ELR (cell line): ENCODE measurements at regions not wholly inside any gene's neighbourhood (a gene's known extent, or its start where the extent isn't known, plus 50 kb on each side); places are given as distances from the start of the nearest gene placed in this dataset.
A peak's percentile ranks its signal among the peaks of the same experiment; 100 is the strongest.

Source experiments
- DNase-seq: peaks from one replicate; pipeline ENCODE4 v3.0.0-alpha.2; 2015; ENCODE audit warnings: low read depth

DNA sequence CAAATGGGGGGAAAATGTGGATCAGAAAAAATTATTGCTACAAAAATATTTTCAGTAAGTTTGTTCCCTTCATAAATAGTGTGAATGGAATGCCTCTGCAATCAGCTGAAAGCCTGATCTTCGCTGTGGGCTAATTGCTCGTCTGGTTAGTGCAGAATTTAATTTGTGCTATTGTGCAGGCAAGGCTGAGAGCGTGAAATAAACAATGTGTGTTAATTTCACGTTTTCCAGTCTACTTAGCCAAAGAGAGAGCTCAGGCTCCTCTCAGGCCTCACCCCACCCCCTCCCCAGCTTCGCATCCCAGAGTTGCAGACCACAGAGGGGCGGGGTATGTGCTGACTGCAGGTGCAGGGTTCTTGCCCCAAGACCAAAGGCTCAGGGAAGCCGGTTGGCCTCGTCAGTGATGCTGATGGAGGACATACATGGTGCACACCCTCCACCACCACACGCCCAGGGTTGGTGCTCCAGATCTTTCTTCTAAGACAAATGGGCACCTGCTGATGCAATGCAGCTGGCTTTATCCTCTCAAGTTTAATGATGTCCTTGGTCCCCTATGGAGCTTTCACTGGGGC, 302.6 kb upstream of the SLC14A2 start:
- DNase-seq = no peak

DNA sequence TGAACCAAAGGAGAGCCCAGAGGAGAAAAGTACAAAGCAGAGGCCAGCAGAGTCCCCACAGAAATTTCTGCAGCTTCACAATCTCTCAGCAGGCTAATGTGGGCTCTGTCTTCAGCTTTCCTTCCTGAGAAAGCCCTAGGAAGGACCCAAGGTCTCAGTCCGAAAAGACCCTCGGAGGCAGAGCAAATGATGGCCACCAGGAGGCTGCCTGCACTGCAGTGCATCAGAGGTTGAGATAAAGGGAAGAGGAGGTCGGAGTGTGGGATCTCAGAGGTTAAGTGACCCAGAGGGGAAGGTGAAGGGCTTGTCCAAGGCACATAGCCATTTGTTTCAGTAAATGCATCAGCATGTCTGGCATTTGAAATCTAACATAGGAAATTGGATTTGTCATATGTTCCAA, 299.1 kb upstream of the SLC14A2 start:
- no peak for DNase-seq

GRCh38 chr18:45317948-45318640, 297.2 kb upstream of the SLC14A2 start:
- no peak for DNase-seq

- no peak for DNase-seq
These were observed 294.6 kb upstream of the SLC14A2 start for GRCh38 chr18:45320724-45321123.

- DNase-seq = no peak
These were observed 293.8 kb upstream of the SLC14A2 start for GRCh38 chr18:45321520-45321919.

- no peak for DNase-seq
These were observed 292.9 kb upstream of the SLC14A2 start for GRCh38 chr18:45322343-45322742.

DNA sequence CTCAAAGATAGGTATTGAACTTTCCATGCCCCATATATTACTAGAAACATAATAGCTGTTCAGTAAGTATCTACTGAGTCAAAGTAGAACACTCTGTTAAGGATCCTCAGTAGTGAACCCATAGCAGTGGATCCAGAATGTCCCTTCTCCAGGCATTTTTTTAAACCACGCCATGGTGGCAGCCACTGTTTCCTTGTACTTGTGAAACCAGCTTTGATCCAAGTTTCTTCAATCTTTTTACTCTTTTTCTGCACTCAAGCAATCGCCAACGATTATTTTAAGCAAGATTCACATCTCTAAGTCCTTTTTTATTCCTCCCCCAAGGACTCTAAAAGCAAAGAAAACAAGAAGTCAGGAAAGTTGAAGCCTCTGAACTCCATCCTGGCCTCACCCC, 291.2 kb upstream of the SLC14A2 start:
- DNase-seq = no peak

DNA sequence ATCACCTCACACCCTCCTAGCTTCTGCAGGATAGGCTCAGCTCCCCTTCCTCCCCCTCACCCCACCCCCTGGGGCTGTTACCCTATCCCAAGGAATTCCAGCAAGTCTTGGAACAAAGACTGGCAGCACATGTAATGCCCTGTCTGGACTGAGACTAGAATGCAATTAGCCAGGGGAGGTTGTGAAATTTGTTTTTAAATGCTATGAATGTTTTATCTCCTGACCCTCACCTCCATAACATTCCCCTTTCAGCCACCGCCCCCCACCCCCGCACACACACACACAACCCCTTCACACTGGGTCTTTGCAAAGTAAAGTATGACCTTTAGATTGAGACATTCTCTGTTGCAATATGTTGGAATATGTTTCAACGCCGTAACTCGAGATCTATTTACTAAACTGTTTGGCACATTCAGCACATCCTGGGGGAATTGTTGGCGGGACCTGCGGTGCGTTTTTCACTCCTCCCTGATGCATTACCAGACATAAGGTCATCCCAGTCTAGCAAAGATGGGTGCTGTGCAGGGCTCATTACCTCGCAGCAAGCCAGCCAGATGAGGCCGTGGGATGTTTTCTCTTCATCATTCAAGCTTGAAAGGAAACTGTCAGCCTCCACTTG, 290.7 kb upstream of the SLC14A2 start:
- no peak for DNase-seq

DNA sequence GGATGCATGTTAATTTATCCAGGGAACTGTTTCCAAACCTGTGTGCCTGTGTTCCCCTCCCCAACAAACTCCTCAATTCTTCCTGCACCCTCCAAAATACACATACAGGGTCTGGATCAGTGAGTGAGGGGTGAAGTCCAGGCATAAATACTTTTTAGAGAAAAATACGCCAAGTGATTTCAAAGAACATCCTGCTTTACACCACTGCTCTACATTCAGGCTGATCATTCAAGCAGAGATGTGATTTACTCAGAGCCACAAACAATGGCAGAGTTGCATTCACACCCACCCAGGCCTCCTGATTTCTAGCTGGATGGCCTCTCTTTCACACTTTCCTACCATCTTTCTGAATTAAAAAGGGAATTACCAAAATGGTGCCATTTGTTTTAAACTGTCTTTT, 289.5 kb upstream of the SLC14A2 start:
- DNase-seq = no peak

GRCh38 chr18:45326505-45326904, 288.8 kb upstream of the SLC14A2 start:
- no peak for DNase-seq

GRCh38 chr18:45328296-45328695, 287.0 kb upstream of the SLC14A2 start:
- no peak for DNase-seq

- no peak for DNase-seq
These were observed 286.5 kb upstream of the SLC14A2 start for GRCh38 chr18:45328811-45329210.

DNA sequence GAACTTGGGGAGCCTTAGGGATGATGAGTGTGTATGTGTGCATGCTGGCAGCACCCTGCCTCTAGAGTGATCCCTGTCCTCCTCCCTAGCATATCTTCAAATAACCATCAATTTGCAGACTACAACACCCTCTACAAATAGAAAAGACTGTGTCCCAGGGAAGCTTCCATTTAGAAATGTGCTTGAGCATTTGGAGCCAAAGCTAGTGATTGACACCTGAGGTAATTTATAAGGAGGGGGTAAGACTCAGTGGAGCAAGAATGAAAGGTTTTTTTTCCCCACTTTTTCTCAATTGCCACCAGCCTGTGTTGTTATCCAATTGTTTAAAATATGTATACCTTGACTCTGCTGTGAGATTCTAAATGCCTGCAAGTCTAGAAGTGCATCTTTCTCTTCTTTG, 286.0 kb upstream of the SLC14A2 start:
- DNase-seq = no peak

DNA sequence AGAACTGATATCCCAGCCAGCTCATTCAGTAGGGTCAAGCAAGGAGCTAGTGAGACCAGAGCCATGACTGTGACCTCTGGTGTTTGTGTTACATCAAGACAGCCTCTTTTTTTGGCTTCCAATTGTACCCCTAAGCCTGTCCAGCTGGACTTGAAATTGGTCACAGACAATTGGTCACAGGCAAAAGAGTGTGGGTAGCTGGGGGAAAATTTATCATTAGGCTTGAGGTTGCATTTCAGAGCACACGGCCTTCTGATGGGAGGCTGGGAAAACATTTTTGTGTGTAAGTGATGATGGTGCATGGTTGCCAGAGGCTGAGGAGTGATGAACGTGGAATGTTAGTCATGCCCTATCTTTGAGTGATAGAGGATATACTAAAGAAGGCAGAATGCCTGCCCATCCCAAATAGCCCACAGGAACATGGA, 285.1 kb upstream of the SLC14A2 start:
- no peak for DNase-seq

- DNase-seq = no peak
These were observed 282.4 kb upstream of the SLC14A2 start for GRCh38 chr18:45332871-45333270.

DNA sequence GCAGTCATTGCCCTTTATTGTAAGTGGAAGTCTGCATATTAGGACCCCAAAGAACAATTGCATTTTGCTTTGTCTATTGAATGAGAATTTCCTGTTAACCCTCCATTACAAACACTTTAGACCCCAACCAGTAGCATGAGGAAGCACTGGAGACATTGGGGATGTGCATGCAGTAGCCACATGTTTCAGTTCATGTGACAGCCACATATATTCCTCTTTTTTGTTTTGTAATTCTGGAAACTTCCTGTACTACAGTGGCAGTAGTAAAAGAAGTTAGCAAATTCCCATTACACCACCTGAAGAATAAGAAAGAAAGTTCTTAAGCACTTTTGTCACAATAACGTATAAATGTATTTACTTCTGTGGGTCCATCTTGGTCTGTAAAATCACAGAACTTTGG, 281.1 kb upstream of the SLC14A2 start:
- DNase-seq = no peak

DNA sequence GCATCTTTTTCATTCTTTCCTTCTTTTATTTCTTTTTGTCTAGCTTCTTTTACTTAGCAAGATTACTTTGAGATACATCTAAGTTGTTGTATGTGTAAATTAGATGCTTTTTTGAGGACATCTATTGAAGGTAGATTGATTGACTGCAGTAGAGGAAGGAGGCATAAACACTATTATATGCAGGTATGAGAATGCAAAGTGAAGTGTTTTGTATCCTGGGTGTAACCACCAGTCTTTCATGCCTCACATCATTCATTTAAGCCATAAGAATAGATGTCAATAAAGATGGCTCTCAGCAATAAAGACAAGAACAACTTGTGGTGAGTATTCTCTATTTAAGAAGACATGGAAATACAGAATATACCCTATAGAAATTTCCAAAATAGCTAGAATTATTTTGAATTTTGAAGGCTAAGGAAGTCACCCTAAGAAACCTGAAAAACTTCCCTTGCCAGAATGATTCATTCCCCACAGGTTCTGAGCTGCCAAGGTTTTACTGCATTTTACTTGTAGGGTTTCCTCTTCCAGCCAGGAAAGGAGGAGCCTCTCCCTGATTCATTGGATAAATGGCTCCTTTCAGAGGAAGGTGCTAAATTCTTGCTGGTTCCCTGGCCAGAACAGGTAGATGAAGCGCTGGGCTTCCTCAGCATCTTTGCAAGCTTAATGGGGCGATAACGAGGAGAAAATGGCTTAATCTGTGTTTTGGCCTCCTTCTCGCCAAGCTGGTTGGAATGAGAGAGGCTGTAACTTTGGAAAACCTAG, 279.8 kb upstream of the SLC14A2 start:
- no peak for DNase-seq

- DNase-seq = no peak
These were observed 278.8 kb upstream of the SLC14A2 start for GRCh38 chr18:45336448-45336847.

- no peak for DNase-seq
These were observed 277.8 kb upstream of the SLC14A2 start for GRCh38 chr18:45337477-45337876.

- no peak for DNase-seq
These were observed 275.3 kb upstream of the SLC14A2 start for GRCh38 chr18:45339810-45340550.

GRCh38 chr18:45340884-45341283, 274.4 kb upstream of the SLC14A2 start:
- DNase-seq = peak; percentile 29

DNA sequence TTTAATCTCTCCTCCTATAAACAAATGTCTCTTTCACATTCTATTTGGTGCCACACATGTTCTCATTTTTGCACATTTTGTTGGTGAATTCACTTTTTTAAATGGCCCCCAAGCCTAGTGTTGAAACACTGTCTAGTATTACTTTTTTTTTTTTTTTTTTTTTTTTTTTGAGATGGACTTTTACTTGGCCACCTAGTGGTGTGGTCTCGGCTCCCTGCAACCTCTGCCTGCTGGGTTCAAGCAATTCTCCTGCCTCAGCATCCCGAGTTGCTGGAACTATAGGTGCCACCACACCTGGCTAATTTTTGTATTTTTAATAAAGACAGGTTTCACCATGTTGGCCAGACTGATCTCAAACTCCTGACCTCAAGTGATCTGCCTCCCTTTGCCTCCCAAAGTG, 273.8 kb upstream of the SLC14A2 start:
- DNase-seq = no peak
